HepG2 (cell line): ENCODE measurements at regions not wholly inside any gene's neighbourhood (a gene's known extent, or its start where the extent isn't known, plus 50 kb on each side); places are given as distances from the start of the nearest gene placed in this dataset.

Experiments
- ATAC-seq: fragments of 200-7000 bp; cut with Tn5 transposase; 3 replicates; pipeline ENCODE4 v1.9.1; 2020; ENCODE audit warnings: mild to moderate bottlenecking, moderate library complexity
- BruUV-seq: library from RNA; stranded (reverse); fragments of 400-500 nt; replicated peaks from 2 replicates; lab custom pipeline; 2021; lab: Mats Ljungman, UMichigan
- CTCF ChIA-PET: fragments of 300-600 bp; formaldehyde crosslinking; extraction: SDS; loops from one replicate; lab custom pipeline; 2021; ENCODE audit warnings: low total read pairs, inconsistent platforms, low intra/inter-chr PET ratio; lab: Yijun Ruan, JAX
- POLR2A ChIA-PET: fragments of 350-600 bp; sonication (Branson Sonifier 250); formaldehyde crosslinking; loops from one replicate; lab custom pipeline; 2020; ENCODE audit warnings: antibody characterized with exemption, inconsistent platforms; lab: Yijun Ruan, JAX
- DNase-seq: peaks from one replicate; pipeline ENCODE4 v3.0.0-alpha.2; 2015; ENCODE audit warnings: low spot score
- FAIRE-seq: peaks from 3 replicates; lab custom pipeline; 2011; peaks lifted over from hg19 to GRCh38; lab: Jason Lieb, UNC
- H2AFZ ChIP-seq: one replicate; pipeline ENCODE4 v1.6.1; 2011; ENCODE audit warnings: low read length, inconsistent platforms
- H3K27ac ChIP-seq: fragments of 300-600 bp; 3 replicates; pipeline ENCODE4 v1.8.0; 2011; ENCODE audit warnings: mixed run types, mild to moderate bottlenecking, mixed read lengths, low read length, inconsistent platforms; ENCODE audit not compliant: insufficient read depth; ENCODE audit errors: extremely low read length
- H3K27me3 ChIP-seq, 2 experiments: fragments of 200-600 bp in 1 of 2; 2 replicates in 1 of 2; 3 replicates in 1 of 2; pipeline versions ENCODE4 v1.6.0 to v1.8.0; 2011; ENCODE audit warnings: low read length in 2 of 2, mild to moderate bottlenecking in 2 of 2, moderate library complexity in 2 of 2, inconsistent platforms in 1 of 2; ENCODE audit not compliant: insufficient read depth in 2 of 2, control insufficient read depth in 1 of 2
- H3K36me3 ChIP-seq, 2 experiments: fragments of 200-600 bp in 1 of 2; replicated peaks in 1 of 2; 2 replicates in 1 of 2; 3 replicates in 1 of 2; pipeline versions ENCODE4 v1.5.1 to v1.8.0; 2011; ENCODE audit warnings: low read length in 2 of 2, inconsistent platforms in 1 of 2; ENCODE audit not compliant: insufficient read depth in 2 of 2, control insufficient read depth in 1 of 2
- H3K4me1 ChIP-seq: 2 replicates; pipeline ENCODE4 v1.5.1; 2012; ENCODE audit warnings: low read length, inconsistent platforms; ENCODE audit not compliant: insufficient read depth
- H3K4me2 ChIP-seq: 2 replicates; pipeline ENCODE4 v1.6.0; 2011; ENCODE audit warnings: low read depth, low read length, inconsistent platforms
- H3K4me3 ChIP-seq, 3 experiments: fragments of 200-600 bp in 1 of 3; sonication (generic), shearing (Covaris generic) in 1 of 3; replicated peaks in 1 of 3; 2 replicates each; pipeline ENCODE4 v1.5.1; 2011 to 2016; ENCODE audit warnings: low read length in 3 of 3, inconsistent platforms in 2 of 3, low read depth in 2 of 3, mild to moderate bottlenecking in 2 of 3, control low read depth in 1 of 3, mixed read lengths in 1 of 3; ENCODE audit not compliant: insufficient read depth in 1 of 3
- H3K79me2 ChIP-seq: one replicate; pipeline ENCODE4 v1.6.1; 2011; ENCODE audit warnings: low read length, inconsistent platforms; ENCODE audit not compliant: insufficient read depth
- H3K9ac ChIP-seq: 2 replicates; pipeline ENCODE4 v1.6.0; 2011; ENCODE audit warnings: mild to moderate bottlenecking, low read depth, low read length, inconsistent platforms; ENCODE audit not compliant: insufficient read depth
- H3K9me3 ChIP-seq: 2 replicates; pipeline ENCODE4 v1.5.1; 2012; ENCODE audit warnings: mild to moderate bottlenecking, low read length
- H4K20me1 ChIP-seq: 2 replicates; pipeline ENCODE4 v1.6.0; 2011; ENCODE audit warnings: inconsistent platforms, mild to moderate bottlenecking, low read length, moderate library complexity; ENCODE audit not compliant: insufficient read depth
- ARNTL ChIP-seq: sonication (generic); formaldehyde crosslinking; IDR thresholded peaks from 2 replicates; pipeline ENCODE4 v1.4.0; 2020; ENCODE audit warnings: mild to moderate bottlenecking, missing genetic modification reagents
- ATF6 ChIP-seq: sonication (generic); formaldehyde crosslinking; conservative IDR thresholded peaks from 2 replicates; pipeline ENCODE4 v1.4.0; 2020; ENCODE audit warnings: missing genetic modification reagents
- GABPA ChIP-seq, 2 experiments: IDR thresholded peaks; 2 replicates each; pipeline ENCODE4 v1.6.1; 2011 to 2016; ENCODE audit warnings: low read depth in 2 of 2, low read length in 1 of 2, missing biosample characterization in 1 of 2, missing genetic modification characterization in 1 of 2
- NFE2L2 ChIP-seq: fragments of 150-350 bp; IDR thresholded peaks from 2 replicates; pipeline ENCODE4 v1.6.1; 2014; ENCODE audit warnings: low read length
- NR2F1 ChIP-seq, 2 experiments: fragments of 450-650 bp in 1 of 2; formaldehyde crosslinking in 1 of 2; IDR thresholded peaks; 2 replicates each; pipeline versions ENCODE4 v1.5.0 to v1.6.1; 2016 to 2020; ENCODE audit warnings: mild to moderate bottlenecking in 1 of 2, missing compliant biosample characterization in 1 of 2, missing genetic modification reagents in 1 of 2, moderate library complexity in 1 of 2
- TRIM22 ChIP-seq: fragments of 450-650 bp; IDR thresholded peaks from 2 replicates; pipeline ENCODE4 v1.6.1; 2017
- ZBTB1 ChIP-seq: sonication (generic); formaldehyde crosslinking; IDR thresholded peaks from 2 replicates; pipeline ENCODE4 v1.4.0; 2020; ENCODE audit warnings: missing genetic modification reagents, borderline replicate concordance
- ZBTB40 ChIP-seq, 2 experiments: fragments of 450-650 bp in 1 of 2; sonication (generic) in 1 of 2; formaldehyde crosslinking in 1 of 2; IDR thresholded peaks; 2 replicates each; pipeline versions ENCODE4 v1.6.1 to v1.8.0; 2016 to 2022; ENCODE audit warnings: antibody characterized with exemption in 1 of 2, mild to moderate bottlenecking in 1 of 2, missing genetic modification reagents in 1 of 2
- ZKSCAN5 ChIP-seq: sonication (generic); formaldehyde crosslinking; IDR thresholded peaks from 2 replicates; pipeline ENCODE4 v1.5.1; 2020; ENCODE audit warnings: mild to moderate bottlenecking, missing genetic modification reagents
- ZNF558 ChIP-seq: sonication (generic); formaldehyde crosslinking; IDR thresholded peaks from 2 replicates; pipeline ENCODE4 v1.9.0; 2022; ENCODE audit warnings: mild to moderate bottlenecking, missing genetic modification reagents, borderline replicate concordance
- ZNF761 ChIP-seq: sonication (generic); formaldehyde crosslinking; conservative IDR thresholded peaks from 2 replicates; pipeline ENCODE4 v1.4.0; 2020; ENCODE audit warnings: mild to moderate bottlenecking, missing genetic modification reagents
- WGBS: methylation state at CpG from one replicate; pipeline ENCODE4 v1.1.6; 2017; ENCODE audit warnings: low lambda C conversion rate; 5-methylcytosine and 5-hydroxymethylcytosine counted together
- in situ Hi-C: cut with HindIII; loops from 2 replicates; pipeline ENCODE4 v1.10.0; 2017; ENCODE audit warnings: low pct_unique_long_range_greater_than_20kb; ENCODE audit not compliant: extremely low pct_ligation_motif_present
- intact Hi-C: fragments of 100-400 bp; cut with micrococcal nuclease; formaldehyde crosslinking; loops from one replicate; pipeline ENCODE4 v1.10.0; 2022; ENCODE audit not compliant: unreplicated experiment

GRCh38 chr10:8912108-8912507, 857.6 kb downstream of the GATA3 start:
- H3K4me2 ChIP-seq, result no peak overlapping the region; the same call in 1 of the 2 replicates
- TF ChIP-seq ZNF761 (no peak), ZNF558 (no peak), ZKSCAN5 (no peak), ZBTB40 (IDR thresholded peaks at IDR 0.05) (peak; percentile 42; the same call in 1 of the 2 replicates), ZBTB40 (CRISPR knock-in tag; IDR thresholded peaks at IDR 0.05) (peak; percentile 61; the same call in 1 of the 2 replicates), ZBTB1 (no peak), ATF6 (CRISPR knock-in tag) (no peak), NR2F1 (CRISPR knock-in tag; IDR thresholded peaks at IDR 0.05) (peak in 1 of 2 experiments; percentile 30; a peak in 1 of 4 replicates), ARNTL (CRISPR knock-in tag) (no peak), GABPA (IDR thresholded peaks at IDR 0.05; ENCODE audit: low read depth, low read length) (no peak), GABPA (CRISPR knock-in tag; IDR thresholded peaks at IDR 0.05; ENCODE audit: low read depth) (peak; percentile 9; the same call in 1 of the 2 replicates), NFE2L2 (no peak), TRIM22 (no peak)

More at GRCh38 chr10:8912108-8912507, 857.6 kb downstream of the GATA3 start:
- Histone ChIP-seq H3K79me2 (no peaks in the 10 kb centered on the region), H3K9ac (no peak overlapping the region), H3K27ac (no peak overlapping the region), H3K36me3 (no peaks in the 10 kb centered on the region), H3K4me1 (peaks cover 12% of the 10 kb centered on the region), H3K4me3 (no peak overlapping the region), H4K20me1 (no peaks in the 10 kb centered on the region), H3K9me3 (no peaks in the 10 kb centered on the region), H2AFZ (no peak overlapping the region), H3K27me3 (no peaks in the 10 kb centered on the region)
- ChIA-PET POLR2A (no interaction called here), CTCF (no interaction called here)
- ATAC-seq (peak; percentile 52; the same call in 2 of the 3 replicates), FAIRE-seq (no peak), DNase-seq (no peak)
- no TSS peak for BruUV-seq
- WGBS, result 4% methylated on average over 4 of the region's 4 CpGs
- in situ Hi-C loops, result no loop called here
- intact Hi-C loops, result no loop called here
